Gastrocnemius medialis (tissue), 4 donors: ENCODE measurements at regions not wholly inside any gene's neighbourhood (a gene's known extent, or its start where the extent isn't known, plus 50 kb on each side); places are given as distances from the start of the nearest gene placed in this dataset.

Source experiments
- ATAC-seq, 2 donors: fragments of 150-250 bp; one replicate each; pipeline ENCODE4 v1.9.1; 2016
- DNase-seq, 2 donors: peaks; one replicate each; pipeline ENCODE4 v3.0.0-alpha.2; 2019
- H3K27ac ChIP-seq, 4 donors: fragments of 200-600 bp; sonication (generic); 1 replicate in 1 of 4; 2 replicates in 3 of 4; pipeline ENCODE4 v1.5.1; 2016 to 2018; ENCODE audit warnings: mild to moderate bottlenecking in 2 of 4, moderate library complexity in 1 of 4
- H3K27me3 ChIP-seq, 3 donors: fragments of 200-600 bp; sonication (generic) in 2 of 3; 1 replicate in 1 of 3; 2 replicates in 2 of 3; pipeline versions ENCODE4 v1.5.1 to v1.6.0; 2016 to 2019; ENCODE audit warnings: mild to moderate bottlenecking in 1 of 3, moderate library complexity in 1 of 3
- H3K36me3 ChIP-seq, 2 donors: fragments of 200-600 bp; sonication (generic) in 1 of 2; one replicate each; pipeline ENCODE4 v1.5.1; 2017 to 2018
- H3K4me1 ChIP-seq, 2 donors: fragments of 200-600 bp; sonication (generic) in 1 of 2; one replicate each; pipeline ENCODE4 v1.5.1; 2016 to 2017; ENCODE audit warnings: mild to moderate bottlenecking in 2 of 2
- H3K4me3 ChIP-seq, 4 donors: fragments of 200-600 bp; sonication (generic) in 3 of 4; 1 replicate in 1 of 4; 2 replicates in 3 of 4; pipeline ENCODE4 v1.5.1; 2016 to 2019; ENCODE audit warnings: mild to moderate bottlenecking in 2 of 4
- H3K9me3 ChIP-seq, 3 donors: fragments of 200-600 bp; sonication (generic) in 2 of 3; 1 replicate in 1 of 3; 2 replicates in 2 of 3; pipeline ENCODE4 v1.5.1; 2016 to 2019
- POLR2A ChIP-seq, 2 donors: fragments of 450-650 bp; IDR thresholded peaks; one replicate each; pipeline ENCODE4 v1.6.1; 2017; ENCODE audit warnings: antibody characterized with exemption in 2 of 2, mild to moderate bottlenecking in 2 of 2, moderate library complexity in 2 of 2
- in situ Hi-C, 4 donors: fragments of 200-750 bp; cut with MboI; loops; one replicate each; pipeline versions ENCODE4 v1.15.0 to v1.8.0; 2017; ENCODE audit warnings: low sequenced_read_pairs in 4 of 4
- intact Hi-C: fragments of 100-400 bp; cut with DNase I; formaldehyde crosslinking; loops from one replicate; pipeline ENCODE4 v1.15.1; 2023; ENCODE audit warnings: low total_unique reads
- TF ChIP-seq, protein P1 (sequence below), 5 experiments: fragments of 450-650 bp in 3 of 5; fragments of 200-600 bp in 2 of 5; sonication (generic) in 2 of 5; IDR thresholded peaks in 4 of 5; conservative IDR thresholded peaks in 1 of 5; 1 replicate in 4 of 5; 2 replicates in 1 of 5; pipeline ENCODE4 v1.5.1; 2016 to 2019; ENCODE audit warnings: antibody characterized with exemption in 5 of 5, mild to moderate bottlenecking in 3 of 5, moderate library complexity in 3 of 5

DNA sequence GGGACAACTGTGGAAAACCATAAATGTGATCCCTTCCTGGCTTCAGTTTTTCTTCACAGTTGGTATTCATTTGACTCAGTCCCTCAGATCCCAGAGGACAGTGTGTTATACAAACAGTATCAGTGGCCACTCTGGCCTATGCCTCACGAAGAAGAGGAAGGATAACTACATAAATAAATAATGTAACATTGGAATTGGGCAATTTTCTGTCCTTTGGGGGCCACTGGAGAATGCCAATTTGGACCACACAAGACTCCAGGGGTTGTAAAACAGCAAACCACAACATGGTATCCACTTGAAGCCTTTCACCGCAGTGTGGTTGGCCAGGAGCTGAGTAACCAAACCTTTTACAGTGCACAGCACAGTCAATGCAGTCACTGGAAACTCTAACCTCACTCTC, 1077.0 kb downstream of the ROBO2 start:
- DNase-seq, result no peak
- no peak for ATAC-seq
- in situ Hi-C loops (no loop called here), intact Hi-C loops (no loop called here)
- no peak for TF ChIP-seq POLR2A (IDR thresholded peaks at IDR 0.05)
- TF ChIP-seq, protein P1, sequence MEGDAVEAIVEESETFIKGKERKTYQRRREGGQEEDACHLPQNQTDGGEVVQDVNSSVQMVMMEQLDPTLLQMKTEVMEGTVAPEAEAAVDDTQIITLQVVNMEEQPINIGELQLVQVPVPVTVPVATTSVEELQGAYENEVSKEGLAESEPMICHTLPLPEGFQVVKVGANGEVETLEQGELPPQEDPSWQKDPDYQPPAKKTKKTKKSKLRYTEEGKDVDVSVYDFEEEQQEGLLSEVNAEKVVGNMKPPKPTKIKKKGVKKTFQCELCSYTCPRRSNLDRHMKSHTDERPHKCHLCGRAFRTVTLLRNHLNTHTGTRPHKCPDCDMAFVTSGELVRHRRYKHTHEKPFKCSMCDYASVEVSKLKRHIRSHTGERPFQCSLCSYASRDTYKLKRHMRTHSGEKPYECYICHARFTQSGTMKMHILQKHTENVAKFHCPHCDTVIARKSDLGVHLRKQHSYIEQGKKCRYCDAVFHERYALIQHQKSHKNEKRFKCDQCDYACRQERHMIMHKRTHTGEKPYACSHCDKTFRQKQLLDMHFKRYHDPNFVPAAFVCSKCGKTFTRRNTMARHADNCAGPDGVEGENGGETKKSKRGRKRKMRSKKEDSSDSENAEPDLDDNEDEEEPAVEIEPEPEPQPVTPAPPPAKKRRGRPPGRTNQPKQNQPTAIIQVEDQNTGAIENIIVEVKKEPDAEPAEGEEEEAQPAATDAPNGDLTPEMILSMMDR (IDR thresholded peaks at IDR 0.05 in 4 of 5, conservative IDR thresholded peaks at IDR 0.05 in 1 of 5), result no peak
- Histone ChIP-seq H3K4me1 (no peaks in the 10 kb centered on the region), H3K27ac (no peak overlapping the region), H3K4me3 (no peak overlapping the region), H3K36me3 (no peaks in the 10 kb centered on the region), H3K9me3 (no peaks in the 10 kb centered on the region), H3K27me3 (no peaks in the 10 kb centered on the region)

DNA sequence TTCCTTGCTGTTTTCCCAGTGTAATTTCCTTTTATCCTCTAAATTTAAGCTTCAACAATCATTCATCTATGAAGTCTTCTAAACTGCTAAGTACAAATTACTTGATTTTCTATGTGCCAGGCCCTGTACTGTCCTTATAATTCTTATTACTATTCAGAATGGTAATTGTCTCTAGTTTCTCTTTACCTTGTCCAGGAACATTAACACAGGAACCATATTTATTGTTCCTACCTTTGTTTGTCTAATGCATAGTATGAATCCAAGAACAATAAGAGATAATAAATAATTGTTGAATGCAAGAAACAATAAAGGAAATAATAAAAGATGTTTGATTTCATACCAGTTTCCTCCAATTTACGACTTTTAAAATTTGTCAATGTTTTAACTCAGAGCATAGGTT, 1083.2 kb downstream of the ROBO2 start:
- Histone ChIP-seq H3K27ac (no peak overlapping the region), H3K4me3 (no peak overlapping the region), H3K36me3 (no peaks in the 10 kb centered on the region), H3K27me3 (no peaks in the 10 kb centered on the region), H3K4me1 (no peaks in the 10 kb centered on the region), H3K9me3 (no peaks in the 10 kb centered on the region)
- TF ChIP-seq, protein P1 (IDR thresholded peaks at IDR 0.05 in 4 of 5, conservative IDR thresholded peaks at IDR 0.05 in 1 of 5), result no peak
- TF ChIP-seq POLR2A (IDR thresholded peaks at IDR 0.05), result no peak
- no peak for DNase-seq
- no peak for ATAC-seq
- intact Hi-C loops (no loop called here), in situ Hi-C loops (no loop called here)

DNA sequence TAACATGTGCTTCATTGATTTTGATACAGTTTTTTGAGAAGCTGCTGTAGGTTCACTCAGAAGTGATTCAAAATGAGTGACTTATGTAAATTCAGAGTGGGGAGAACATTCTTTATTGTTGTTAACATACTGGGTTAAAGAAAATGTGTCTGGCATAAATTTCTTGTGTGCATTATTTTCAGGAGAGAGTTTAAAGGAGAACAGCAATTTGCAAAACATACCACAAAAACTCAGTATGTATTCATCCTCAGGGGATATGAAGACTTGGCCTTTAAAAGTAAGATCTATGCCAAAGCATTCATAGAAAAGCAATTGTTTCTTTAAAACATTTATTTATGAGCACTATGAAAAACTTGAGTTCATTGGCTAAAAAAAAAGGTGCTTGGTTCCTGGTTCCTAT, 1089.8 kb downstream of the ROBO2 start:
- TF ChIP-seq, protein P1 (IDR thresholded peaks at IDR 0.05 in 4 of 5, conservative IDR thresholded peaks at IDR 0.05 in 1 of 5), result no peak
- no peak for TF ChIP-seq POLR2A (IDR thresholded peaks at IDR 0.05)
- Histone ChIP-seq H3K4me3 (no peak overlapping the region), H3K9me3 (no peaks in the 10 kb centered on the region), H3K27ac (no peak overlapping the region), H3K36me3 (no peaks in the 10 kb centered on the region), H3K27me3 (no peaks in the 10 kb centered on the region), H3K4me1 (no peaks in the 10 kb centered on the region)
- intact Hi-C loops, result no loop called here
- DNase-seq, result no peak
- ATAC-seq, result no peak
- in situ Hi-C loops, result no loop called here

DNA sequence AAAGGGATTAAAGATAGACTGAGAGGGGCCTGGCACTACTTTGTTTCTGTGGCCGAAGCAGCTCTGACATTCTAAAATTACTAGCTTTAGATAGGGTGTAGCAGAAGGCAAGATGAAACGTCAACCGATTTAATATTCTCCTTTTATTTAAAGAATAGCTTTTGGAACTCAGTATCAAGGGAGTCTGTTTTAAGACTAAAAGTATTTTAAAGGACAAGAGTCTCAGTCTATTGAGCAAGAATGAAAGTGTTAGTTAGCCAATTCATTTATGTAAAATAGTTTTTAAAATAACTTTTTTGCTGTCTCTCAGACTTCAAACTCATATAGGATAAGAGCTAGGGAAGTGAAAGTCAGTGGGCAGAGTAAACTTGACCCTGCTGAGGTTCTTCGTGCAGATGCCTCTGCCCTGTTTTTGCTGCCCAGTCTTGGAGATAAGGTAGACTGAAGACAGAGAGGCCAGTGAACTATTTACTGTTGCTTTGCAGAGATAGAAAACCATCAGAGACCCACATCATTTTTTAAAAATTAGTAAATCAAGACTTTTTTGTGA, 1090.9 kb downstream of the ROBO2 start:
- no peak overlapping the region for H3K4me3 ChIP-seq
- H3K4me1 ChIP-seq, result no peaks in the 10 kb centered on the region
- DNase-seq (no peak), ATAC-seq (no peak)
- no peaks in the 10 kb centered on the region for H3K36me3 ChIP-seq
- no peak overlapping the region for H3K27ac ChIP-seq
- in situ Hi-C loops, result no loop called here
- intact Hi-C loops, result no loop called here
- no peak for TF ChIP-seq POLR2A (IDR thresholded peaks at IDR 0.05)
- TF ChIP-seq, protein P1 (IDR thresholded peaks at IDR 0.05 in 4 of 5, conservative IDR thresholded peaks at IDR 0.05 in 1 of 5), result no peak
- no peaks in the 10 kb centered on the region for H3K9me3 ChIP-seq
- H3K27me3 ChIP-seq, result no peaks in the 10 kb centered on the region

DNA sequence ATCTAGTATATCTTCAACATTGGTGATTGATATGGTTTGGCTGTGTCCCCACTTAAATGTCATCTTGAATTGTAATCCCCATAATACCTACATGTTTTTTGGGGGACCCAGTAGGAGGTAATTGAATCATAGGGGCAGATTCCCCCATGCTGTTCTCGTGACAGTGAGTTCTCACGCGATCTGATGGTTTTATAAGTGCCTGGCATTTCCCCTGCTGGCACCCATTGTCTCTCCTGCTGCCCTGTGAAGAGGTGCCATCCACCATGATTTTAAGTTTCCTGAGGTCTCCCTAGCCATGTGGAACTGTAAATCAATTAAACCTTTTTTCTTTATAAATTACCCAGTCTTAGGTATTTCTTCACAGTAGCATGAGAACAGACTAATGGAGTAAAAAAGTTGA, 1094.6 kb downstream of the ROBO2 start:
- Histone ChIP-seq H3K4me1 (no peaks in the 10 kb centered on the region), H3K36me3 (no peaks in the 10 kb centered on the region), H3K27me3 (no peaks in the 10 kb centered on the region), H3K27ac (no peak overlapping the region), H3K4me3 (no peak overlapping the region), H3K9me3 (no peaks in the 10 kb centered on the region)
- DNase-seq, result no peak
- in situ Hi-C loops, result no loop called here
- ATAC-seq, result no peak
- intact Hi-C loops, result no loop called here
- no peak for TF ChIP-seq POLR2A (IDR thresholded peaks at IDR 0.05)
- TF ChIP-seq, protein P1 (IDR thresholded peaks at IDR 0.05 in 4 of 5, conservative IDR thresholded peaks at IDR 0.05 in 1 of 5), result no peak
